T-cell (primary cell): ENCODE measurements at regions not wholly inside any gene's neighbourhood (a gene's known extent, or its start where the extent isn't known, plus 50 kb on each side); places are given as distances from the start of the nearest gene placed in this dataset.

Source experiments
- ATAC-seq, 4 experiments: fragments of 200-7000 bp in 3 of 4; fragments of 150-1000 bp in 1 of 4; cut with Tn5 transposase; replicated peaks in 1 of 4; 1 replicate in 3 of 4; 2 replicates in 1 of 4; pipeline ENCODE4 v1.10.0; 2021; ENCODE audit warnings: moderate library complexity in 3 of 4, mild to moderate bottlenecking in 2 of 4, moderate number of reproducible peaks in 1 of 4
- CTCF ChIA-PET, 2 donors: fragments of 300-600 bp; sonication (Branson Sonifier 250); formaldehyde crosslinking; loops; one replicate each; lab custom pipeline; 2022; ENCODE audit warnings: antibody characterized with exemption in 2 of 2; lab: Charles Lee
- POLR2A ChIA-PET, 2 donors: fragments of 300-600 bp; sonication (Branson Sonifier 250); formaldehyde crosslinking; loops; one replicate each; lab custom pipeline; 2022; ENCODE audit warnings: antibody characterized with exemption in 2 of 2; lab: Charles Lee
- DNase-seq, 35 experiments: peaks; one replicate each; pipeline versions ENCODE4 v3.0.0 to v3.0.0-alpha.2; 2013 to 2023
- H3K27ac ChIP-seq: one replicate; pipeline ENCODE4 v1.5.1; 2013; ENCODE audit warnings: low read length
- H3K27me3 ChIP-seq, 2 experiments: replicated peaks in 1 of 2; 1 replicate in 1 of 2; 2 replicates in 1 of 2; pipeline versions ENCODE4 v1.6.1 to v1.7.0; 2013; ENCODE audit warnings: low read length in 1 of 2, mixed read lengths in 1 of 2; ENCODE audit not compliant: control insufficient read depth in 2 of 2, insufficient read depth in 2 of 2; ENCODE audit errors: extremely low read depth in 1 of 2
- H3K36me3 ChIP-seq, 2 donors: 1 replicate in 1 of 2; 2 replicates in 1 of 2; pipeline versions ENCODE4 v1.6.1 to v1.7.0; 2013; ENCODE audit warnings: low read length in 1 of 2; ENCODE audit not compliant: control insufficient read depth in 2 of 2, insufficient read depth in 1 of 2; ENCODE audit errors: extremely low read depth in 1 of 2
- H3K4me1 ChIP-seq, 2 experiments: 1 replicate in 1 of 2; 2 replicates in 1 of 2; pipeline versions ENCODE4 v1.6.1 to v1.7.0; 2013; ENCODE audit warnings: low read length in 2 of 2, mixed read lengths in 1 of 2; ENCODE audit not compliant: insufficient read depth in 2 of 2, control insufficient read depth in 1 of 2; ENCODE audit errors: extremely low read depth in 1 of 2
- H3K4me3 ChIP-seq, 2 donors: 1 replicate in 1 of 2; 2 replicates in 1 of 2; pipeline versions ENCODE4 v1.5.1 to v1.7.0; 2013; ENCODE audit warnings: mild to moderate bottlenecking in 2 of 2, low read length in 1 of 2, moderate library complexity in 1 of 2; ENCODE audit not compliant: control insufficient read depth in 1 of 2; ENCODE audit errors: extremely low read depth in 1 of 2
- H3K9me3 ChIP-seq: 2 replicates; pipeline ENCODE4 v1.7.0; 2013
- H3K27ac Mint-ChIP-seq, 2 donors: one replicate each; pipeline ENCODE4 v1.8.0; 2020 to 2021; ENCODE audit warnings: mild to moderate bottlenecking in 2 of 2, mixed read lengths in 2 of 2
- H3K27me3 Mint-ChIP-seq, 2 donors: one replicate each; pipeline ENCODE4 v1.8.0; 2021 to 2022; ENCODE audit warnings: mixed read lengths in 2 of 2
- H3K36me3 Mint-ChIP-seq: one replicate; pipeline ENCODE4 v1.8.0; 2021; ENCODE audit warnings: mixed read lengths
- H3K4me1 Mint-ChIP-seq, 3 donors: one replicate each; pipeline ENCODE4 v1.8.0; 2020 to 2022; ENCODE audit warnings: mixed read lengths in 3 of 3, mild to moderate bottlenecking in 1 of 3
- H3K4me3 Mint-ChIP-seq, 3 donors: one replicate each; pipeline ENCODE4 v1.8.0; 2020 to 2022; ENCODE audit warnings: mild to moderate bottlenecking in 3 of 3, mixed read lengths in 3 of 3, moderate library complexity in 3 of 3
- H3K9me3 Mint-ChIP-seq, 3 donors: one replicate each; pipeline ENCODE4 v1.8.0; 2020 to 2022; ENCODE audit warnings: mixed read lengths in 3 of 3
- WGBS: methylation state at CpG from one replicate; pipeline ENCODE4 v1.1.5; 2013; ENCODE audit warnings: missing lambda C conversion rate; ENCODE audit not compliant: insufficient coverage; 5-methylcytosine and 5-hydroxymethylcytosine counted together

DNA sequence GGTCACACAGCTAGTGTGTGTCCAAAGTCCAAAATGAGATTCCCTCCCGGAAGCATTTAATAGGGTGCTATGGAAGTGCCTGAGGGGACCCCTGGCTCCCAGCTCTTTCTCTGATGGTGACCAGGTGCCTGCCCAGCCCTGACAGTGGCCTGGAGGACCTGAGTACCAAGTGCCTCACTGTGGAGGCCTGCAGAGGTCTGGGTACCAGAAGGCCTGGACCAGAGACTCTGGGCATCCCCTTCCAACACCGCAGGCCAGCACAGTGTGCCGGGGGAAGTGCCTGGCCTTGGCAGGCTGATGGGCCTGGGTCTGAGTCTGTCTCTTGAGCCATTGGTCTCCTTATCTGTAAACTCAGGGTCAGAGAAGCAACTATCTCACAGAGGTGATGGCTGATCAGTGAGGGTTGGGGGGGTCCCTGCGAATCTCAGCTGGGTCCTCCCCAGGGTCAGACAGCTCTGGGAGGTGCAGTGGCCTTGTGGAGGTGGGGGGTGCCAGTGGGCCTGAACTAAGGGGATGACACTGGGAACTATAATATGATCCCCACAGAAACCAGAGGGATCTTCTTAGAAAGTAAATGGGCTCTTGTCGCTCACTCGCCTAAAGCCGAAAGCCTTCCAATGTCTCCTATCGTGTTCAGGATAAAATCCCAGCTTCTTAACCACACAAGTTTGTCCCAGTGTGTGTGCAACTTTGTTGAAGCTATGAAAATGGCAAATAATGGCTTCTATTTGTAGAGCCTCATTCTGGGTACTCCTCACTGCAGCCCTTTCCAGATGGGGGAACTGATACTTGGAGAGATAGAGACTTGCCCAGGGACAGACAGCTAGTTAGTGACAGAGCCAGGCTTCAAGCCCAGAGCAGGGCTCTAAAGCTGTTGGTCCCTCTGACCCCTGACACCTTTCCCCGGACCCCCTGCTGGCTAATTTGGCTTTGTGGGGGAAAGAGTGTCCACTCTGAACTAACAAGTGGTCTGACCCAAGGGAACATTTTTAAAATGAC, 225.1 kb downstream of the TFCP2L1 start:
- Mint-ChIP-seq H3K27me3 (peaks cover 0 to 10% of the 10 kb centered on the region in 2 donors), H3K9me3 (no peaks in the 10 kb centered on the region), H3K36me3 (no peaks in the 10 kb centered on the region), H3K4me1 (no peaks in the 10 kb centered on the region), H3K27ac (no peak overlapping the region), H3K4me3 (no peak overlapping the region)
- H3K9me3 ChIP-seq, result no peaks in the 10 kb centered on the region
- no peak overlapping the region for H3K4me3 ChIP-seq
- CTCF ChIA-PET, result interaction anchor here (0.5 to 0.6 kb wide), 2 partner anchors 45 to 382 kb away, joined by 3 to 4 read pairs; no protein-coding TSS in a partner anchor
- no peak for ATAC-seq
- H3K4me1 ChIP-seq, result no peaks in the 10 kb centered on the region
- H3K27ac ChIP-seq, result no peak overlapping the region
- POLR2A ChIA-PET, result no interaction called here
- no peak for DNase-seq
- no peaks in the 10 kb centered on the region for H3K36me3 ChIP-seq
- WGBS, result 100% methylated on average over 3 of the region's 9 CpGs
- H3K27me3 ChIP-seq, result peaks cover 0 to 9% of the 10 kb centered on the region in 2 experiments

- Histone ChIP-seq H3K27me3 (peaks cover 0 to 12% of the 10 kb centered on the region in 2 experiments), H3K9me3 (no peaks in the 10 kb centered on the region), H3K4me1 (no peaks in the 10 kb centered on the region), H3K4me3 (no peak overlapping the region), H3K36me3 (no peaks in the 10 kb centered on the region), H3K27ac (no peak overlapping the region)
- H3K27ac Mint-ChIP-seq, result no peak overlapping the region
- POLR2A ChIA-PET, result no interaction called here
- ATAC-seq (no peak), DNase-seq (no peak)
- 47% methylated on average over 3 of the region's 9 CpGs for WGBS
- CTCF ChIA-PET, result no interaction called here
- peaks cover 2 to 10% of the 10 kb centered on the region in 2 donors for H3K27me3 Mint-ChIP-seq
- no peaks in the 10 kb centered on the region for H3K36me3 Mint-ChIP-seq
- no peak overlapping the region for H3K4me3 Mint-ChIP-seq
- no peaks in the 10 kb centered on the region for H3K4me1 Mint-ChIP-seq
- H3K9me3 Mint-ChIP-seq, result no peaks in the 10 kb centered on the region
These were observed 223.4 kb downstream of the TFCP2L1 start for GRCh38 chr2:121061633-121062032.

DNA sequence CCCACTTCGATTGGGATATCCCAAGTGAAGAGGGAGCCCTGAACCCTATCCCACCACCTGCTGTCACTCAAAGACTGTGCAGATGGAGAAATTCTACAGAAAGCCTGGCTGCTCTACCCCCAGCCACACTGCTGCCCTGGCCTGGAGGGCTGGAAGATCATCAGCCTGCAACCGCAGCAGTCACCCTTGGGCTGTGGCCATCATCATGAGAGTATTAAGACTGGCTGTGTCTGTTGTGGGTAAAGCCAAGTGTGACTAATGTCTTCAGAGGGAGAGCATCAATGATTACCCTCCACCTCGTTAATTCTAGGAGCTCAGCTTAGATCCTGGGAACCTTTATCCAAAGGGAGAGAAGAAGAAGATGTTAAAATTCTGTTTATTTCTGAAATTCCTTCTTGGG, 221.5 kb downstream of the TFCP2L1 start:
- no peaks in the 10 kb centered on the region for H3K36me3 ChIP-seq
- H3K27me3 ChIP-seq, result peaks cover 0 to 8% of the 10 kb centered on the region in 2 experiments
- WGBS, result no CpG with 5 or more reads among the region's 3 CpGs
- CTCF ChIA-PET, result no interaction called here
- Mint-ChIP-seq H3K4me3 (no peak overlapping the region), H3K4me1 (no peaks in the 10 kb centered on the region), H3K27me3 (peaks cover 2 to 10% of the 10 kb centered on the region in 2 donors), H3K9me3 (no peaks in the 10 kb centered on the region), H3K27ac (no peak overlapping the region), H3K36me3 (no peaks in the 10 kb centered on the region)
- DNase-seq (no peak), ATAC-seq (no peak)
- H3K4me1 ChIP-seq, result no peaks in the 10 kb centered on the region
- POLR2A ChIA-PET, result no interaction called here
- H3K9me3 ChIP-seq, result no peaks in the 10 kb centered on the region
- H3K27ac ChIP-seq, result no peak overlapping the region
- no peak overlapping the region for H3K4me3 ChIP-seq

DNA sequence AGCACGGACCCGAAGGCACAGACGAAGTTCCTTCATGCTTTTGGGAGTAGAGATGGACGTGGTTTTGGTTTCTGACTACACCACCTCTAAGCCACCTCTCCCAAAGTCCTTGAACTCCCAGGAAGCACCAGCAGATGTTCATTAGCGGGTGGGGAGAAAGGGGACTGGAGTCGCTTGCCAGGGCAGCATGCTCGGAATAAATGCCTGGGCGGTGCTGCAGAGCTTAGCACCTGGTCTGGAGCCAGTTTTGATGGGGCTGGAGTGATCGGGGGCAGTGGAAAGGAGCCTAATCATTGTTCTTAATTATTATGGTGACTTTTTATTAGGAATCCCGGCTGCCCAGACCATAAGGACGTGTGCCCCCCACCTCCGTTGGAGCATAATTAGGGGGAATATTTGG, 220.8 kb downstream of the TFCP2L1 start:
- Mint-ChIP-seq H3K27me3 (peaks cover 2 to 10% of the 10 kb centered on the region in 2 donors), H3K4me3 (no peak overlapping the region), H3K36me3 (no peaks in the 10 kb centered on the region), H3K27ac (no peak overlapping the region), H3K9me3 (no peaks in the 10 kb centered on the region), H3K4me1 (no peaks in the 10 kb centered on the region)
- ChIA-PET POLR2A (no interaction called here), CTCF (interaction anchor here in 1 of 2 donors (0.6 kb wide), 1 partner anchor 27 kb away, joined by 4 read pairs; no protein-coding TSS in a partner anchor)
- H3K9me3 ChIP-seq, result no peaks in the 10 kb centered on the region
- H3K4me3 ChIP-seq, result no peak overlapping the region
- H3K4me1 ChIP-seq, result no peaks in the 10 kb centered on the region
- H3K27me3 ChIP-seq, result peaks cover 0 to 14% of the 10 kb centered on the region in 2 experiments
- no peak for ATAC-seq
- DNase-seq, result no peak
- H3K36me3 ChIP-seq, result no peaks in the 10 kb centered on the region
- 74% methylated on average over 5 of the region's 12 CpGs for WGBS
- H3K27ac ChIP-seq, result no peak overlapping the region

DNA sequence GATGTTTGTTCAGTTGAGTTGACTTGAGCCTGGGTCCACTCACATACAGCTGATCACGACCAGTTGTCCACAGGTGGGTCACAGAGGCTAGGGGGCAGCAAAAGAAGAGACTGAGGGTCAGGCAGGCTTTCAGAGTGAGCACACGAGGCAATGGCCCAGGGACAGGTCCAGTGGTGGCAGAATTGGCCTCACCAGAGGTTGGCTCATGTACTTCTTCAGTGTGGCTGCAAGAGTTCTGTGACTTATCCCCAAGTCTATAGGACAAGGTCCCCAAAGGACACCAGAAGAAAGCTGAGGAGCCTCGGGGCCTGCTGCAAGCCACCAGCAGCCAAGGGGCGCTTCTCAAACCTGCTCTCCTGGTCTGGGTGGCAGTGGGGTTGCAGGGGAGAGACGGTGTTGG, 219.8 kb downstream of the TFCP2L1 start:
- H3K4me1 Mint-ChIP-seq, result no peaks in the 10 kb centered on the region
- POLR2A ChIA-PET, result no interaction called here

GRCh38 chr2:121066526-121066925, 218.5 kb downstream of the TFCP2L1 start:
- Mint-ChIP-seq H3K27ac (no peak overlapping the region), H3K36me3 (no peaks in the 10 kb centered on the region), H3K9me3 (no peaks in the 10 kb centered on the region), H3K4me3 (no peak overlapping the region), H3K27me3 (peaks cover 5 to 10% of the 10 kb centered on the region in 2 donors), H3K4me1 (no peaks in the 10 kb centered on the region)
- Histone ChIP-seq H3K4me1 (no peaks in the 10 kb centered on the region), H3K27ac (no peak overlapping the region), H3K4me3 (no peak overlapping the region), H3K9me3 (no peaks in the 10 kb centered on the region), H3K27me3 (peaks cover 0 to 27% of the 10 kb centered on the region in 2 experiments), H3K36me3 (no peaks in the 10 kb centered on the region)
- DNase-seq (no peak), ATAC-seq (no peak)
- CTCF ChIA-PET, result no interaction called here
- 70% methylated on average over 3 of the region's 6 CpGs for WGBS
- POLR2A ChIA-PET, result no interaction called here

More for the DNA sequence above, 219.8 kb downstream of the TFCP2L1 start:
- H3K9me3 ChIP-seq, result no peaks in the 10 kb centered on the region
- Mint-ChIP-seq H3K36me3 (no peaks in the 10 kb centered on the region), H3K9me3 (no peaks in the 10 kb centered on the region), H3K27ac (no peak overlapping the region), H3K27me3 (peaks cover 2 to 10% of the 10 kb centered on the region in 2 donors), H3K4me3 (no peak overlapping the region)
- no peak for DNase-seq
- no peak overlapping the region for H3K4me3 ChIP-seq
- H3K27ac ChIP-seq, result no peak overlapping the region
- no peak for ATAC-seq
- peaks cover 0 to 16% of the 10 kb centered on the region in 2 experiments for H3K27me3 ChIP-seq
- WGBS, result 47% methylated on average over 4 of the region's 5 CpGs
- H3K4me1 ChIP-seq, result no peaks in the 10 kb centered on the region
- CTCF ChIA-PET, result no interaction called here
- no peaks in the 10 kb centered on the region for H3K36me3 ChIP-seq
